Suprapubic skin (tissue), 4 donors: ENCODE measurements at regions not wholly inside any gene's neighbourhood (a gene's known extent, or its start where the extent isn't known, plus 50 kb on each side); places are given as distances from the start of the nearest gene placed in this dataset.

ENCODE experiments used
- DNase-seq, 2 donors: peaks; one replicate each; pipeline ENCODE4 v3.0.0-alpha.2; 2019; ENCODE audit warnings: low spot score in 2 of 2
- H3K27ac ChIP-seq: fragments of 200-600 bp; sonication (generic); one replicate; pipeline ENCODE4 v1.5.1; 2019
- H3K27me3 ChIP-seq: fragments of 200-600 bp; sonication (generic); one replicate; pipeline ENCODE4 v1.5.1; 2019
- H3K36me3 ChIP-seq: fragments of 200-600 bp; sonication (generic); one replicate; pipeline ENCODE4 v1.5.1; 2019
- H3K4me1 ChIP-seq: fragments of 200-600 bp; sonication (generic); one replicate; pipeline ENCODE4 v1.5.1; 2019
- H3K4me3 ChIP-seq: fragments of 200-600 bp; sonication (generic); one replicate; pipeline ENCODE4 v1.5.1; 2019; ENCODE audit warnings: mild to moderate bottlenecking
- H3K9me3 ChIP-seq: fragments of 200-600 bp; sonication (generic); one replicate; pipeline ENCODE4 v1.5.1; 2019
- CTCF ChIP-seq, 2 donors: fragments of 200-600 bp in 1 of 2; fragments of 450-650 bp in 1 of 2; sonication (generic) in 1 of 2; IDR thresholded peaks; one replicate each; pipeline ENCODE4 v1.5.1; 2016 to 2019; ENCODE audit warnings: antibody characterized with exemption in 2 of 2, mild to moderate bottlenecking in 1 of 2, moderate library complexity in 1 of 2
- EP300 ChIP-seq: sonication (generic); formaldehyde crosslinking; IDR thresholded peaks from one replicate; pipeline ENCODE4 v1.6.1; 2017; ENCODE audit warnings: antibody characterized with exemption
- POLR2A ChIP-seq, 2 donors: fragments of 450-650 bp; IDR thresholded peaks; one replicate each; pipeline ENCODE4 v1.6.1; 2017; ENCODE audit warnings: antibody characterized with exemption in 2 of 2, mild to moderate bottlenecking in 2 of 2, moderate library complexity in 2 of 2
- POLR2AphosphoS5 ChIP-seq, 3 donors: sonication (generic); formaldehyde crosslinking; IDR thresholded peaks; one replicate each; pipeline ENCODE4 v1.6.1; 2017; ENCODE audit warnings: antibody characterized with exemption in 3 of 3
- WGBS: methylation state at CpG from one replicate; pipeline ENCODE4 v1.1.5; 2018; 5-methylcytosine and 5-hydroxymethylcytosine counted together

DNA sequence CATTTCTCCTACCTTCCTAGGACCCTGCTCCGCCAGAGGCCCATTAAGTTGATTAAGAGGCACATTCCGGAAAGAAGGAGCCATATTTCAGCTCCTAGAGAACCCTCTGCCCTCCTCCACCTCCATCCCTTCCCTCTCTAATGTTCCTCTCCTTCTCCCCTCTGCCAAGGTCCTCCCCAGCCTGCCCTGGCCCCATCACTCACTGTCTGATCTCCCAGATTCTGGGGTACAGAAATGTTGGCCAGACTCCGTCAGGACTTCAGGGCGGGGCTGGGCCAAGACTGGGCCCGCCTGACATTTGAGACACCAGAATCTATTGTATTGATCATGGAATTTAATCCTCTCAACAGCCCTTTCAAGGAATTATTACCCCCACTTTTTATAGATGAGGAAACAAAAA lies 136.1 kb downstream of the TMEM132E start:
- WGBS = 80% methylated on average over 5 of the region's 5 CpGs
- no peaks in the 10 kb centered on the region for H3K9me3 ChIP-seq
- H3K4me1 ChIP-seq = no peaks in the 10 kb centered on the region
- no peak overlapping the region for H3K4me3 ChIP-seq
- no peak for DNase-seq
- H3K27me3 ChIP-seq = peaks cover 16% of the 10 kb centered on the region
- no peak overlapping the region for H3K27ac ChIP-seq
- no peaks in the 10 kb centered on the region for H3K36me3 ChIP-seq
- no peak for TF ChIP-seq EP300
- no peak for TF ChIP-seq POLR2AphosphoS5 (IDR thresholded peaks at IDR 0.05)
- no peak for TF ChIP-seq POLR2A (IDR thresholded peaks at IDR 0.05)
- no peak for TF ChIP-seq CTCF (IDR thresholded peaks at IDR 0.05)

DNA sequence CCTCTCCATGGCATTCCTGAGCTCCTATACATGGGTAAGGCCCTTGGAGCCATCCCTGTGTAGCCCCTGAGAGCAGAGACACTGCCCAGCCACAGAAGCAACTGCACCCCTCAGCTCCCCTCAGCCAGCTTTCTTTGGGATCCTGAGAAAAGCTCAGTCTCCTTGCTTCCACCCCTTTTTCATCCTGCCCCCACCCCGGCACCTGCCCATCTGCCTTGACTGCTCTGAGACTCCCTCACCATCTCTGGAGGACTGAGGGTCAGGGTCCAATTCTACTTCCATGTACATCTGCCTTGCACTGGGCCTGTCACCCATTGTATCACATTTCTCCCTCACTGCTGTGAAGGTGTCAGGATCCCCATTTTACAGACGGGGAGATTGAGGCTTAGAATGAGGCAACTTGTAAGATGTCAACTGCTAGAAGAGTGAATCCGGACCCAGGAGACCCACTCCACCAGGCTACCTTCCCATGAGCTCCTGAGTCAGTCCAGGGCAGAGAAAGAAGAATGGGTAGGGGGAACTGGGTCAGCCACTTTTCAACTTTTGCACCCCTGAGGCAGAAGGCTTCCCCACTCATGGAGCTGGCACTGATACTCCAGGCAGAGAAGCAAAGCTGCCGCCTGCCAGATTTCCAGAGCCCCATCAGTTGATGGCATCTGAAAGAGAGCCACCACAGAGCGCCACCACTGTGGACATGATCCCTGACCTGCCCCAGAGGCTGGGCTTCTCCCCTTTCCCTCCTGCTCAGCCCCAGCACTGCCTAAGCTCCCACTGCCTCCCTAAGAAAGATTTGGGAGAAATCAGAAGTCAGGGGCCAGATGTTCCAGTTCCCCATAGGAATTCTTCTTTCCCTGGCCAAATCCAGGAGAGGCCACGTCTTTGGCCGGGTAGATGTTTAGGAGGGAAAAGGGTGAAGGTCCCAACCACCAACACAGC lies 135.4 kb downstream of the TMEM132E start:
- WGBS = 86% methylated on average over 6 of the region's 7 CpGs
- Histone ChIP-seq H3K4me1 (no peaks in the 10 kb centered on the region), H3K27ac (no peak overlapping the region), H3K9me3 (no peaks in the 10 kb centered on the region), H3K36me3 (no peaks in the 10 kb centered on the region), H3K27me3 (peaks cover 15% of the 10 kb centered on the region), H3K4me3 (no peak overlapping the region)
- no peak for TF ChIP-seq POLR2A (IDR thresholded peaks at IDR 0.05)
- no peak for TF ChIP-seq POLR2AphosphoS5 (IDR thresholded peaks at IDR 0.05)
- TF ChIP-seq CTCF (IDR thresholded peaks at IDR 0.05) = no peak
- TF ChIP-seq EP300 = no peak
- no peak for DNase-seq

DNA sequence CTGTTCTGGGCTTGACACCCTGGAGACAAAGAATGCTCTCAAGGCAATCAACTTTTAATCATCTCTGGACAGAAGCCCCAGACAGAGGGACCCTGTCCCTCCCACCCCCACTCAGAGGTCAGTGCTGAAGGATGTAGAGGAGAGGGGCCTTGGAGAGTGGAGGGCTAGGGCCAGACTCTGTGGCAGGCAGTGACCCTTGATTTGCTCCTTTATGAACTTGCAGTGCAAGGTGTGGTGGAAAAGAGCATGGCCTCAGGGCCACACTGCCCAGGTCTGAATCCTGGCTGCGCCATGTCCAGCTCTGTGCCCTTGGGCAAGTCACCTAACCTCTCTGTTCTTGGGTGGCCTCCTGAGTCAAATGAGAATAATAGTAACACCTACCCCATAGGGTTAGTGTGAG lies 134.3 kb downstream of the TMEM132E start:
- no peak for TF ChIP-seq POLR2A (IDR thresholded peaks at IDR 0.05)
- no peak for TF ChIP-seq EP300
- TF ChIP-seq CTCF (IDR thresholded peaks at IDR 0.05) = no peak
- 75% methylated on average over 1 of the region's 1 CpG for WGBS
- Histone ChIP-seq H3K27me3 (peaks cover 19% of the 10 kb centered on the region), H3K36me3 (no peaks in the 10 kb centered on the region), H3K4me3 (no peak overlapping the region), H3K4me1 (no peaks in the 10 kb centered on the region), H3K9me3 (no peaks in the 10 kb centered on the region), H3K27ac (no peak overlapping the region)
- no peak for DNase-seq

DNA sequence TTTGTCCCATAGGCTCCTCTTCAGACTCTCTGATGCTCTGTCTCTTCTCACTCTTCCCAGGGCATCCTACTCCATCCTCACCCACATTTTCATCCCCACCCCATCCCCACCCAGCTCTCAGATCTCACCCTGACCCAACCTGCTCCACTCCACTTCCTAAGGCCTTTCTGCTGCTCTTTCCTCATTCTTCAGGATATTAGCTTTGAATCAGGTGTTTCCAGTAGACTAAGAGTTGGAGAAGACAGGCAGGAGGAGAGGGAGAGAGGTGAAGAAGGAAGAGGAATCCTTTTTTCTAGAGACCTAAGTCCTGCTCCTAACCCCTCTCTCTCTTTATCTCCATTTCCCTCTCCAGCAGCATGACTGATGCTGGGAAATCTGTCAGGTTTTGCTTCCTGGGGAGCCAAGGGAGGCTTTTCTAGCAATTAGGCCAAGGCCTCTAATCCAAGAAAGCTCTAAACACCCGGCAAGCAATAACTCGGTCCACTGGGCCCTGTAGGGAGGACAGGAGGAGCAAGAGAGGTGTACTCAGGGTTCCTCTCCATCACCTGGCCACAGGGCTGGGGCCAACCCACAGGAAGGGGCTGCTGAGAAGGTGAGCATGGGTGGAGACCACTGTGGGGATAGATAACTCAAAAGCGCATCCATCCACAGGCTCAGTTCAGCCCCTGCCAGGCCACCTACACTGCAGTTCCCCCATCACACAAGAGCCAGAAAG lies 133.3 kb downstream of the TMEM132E start:
- Histone ChIP-seq H3K4me1 (no peaks in the 10 kb centered on the region), H3K27me3 (peaks cover 19% of the 10 kb centered on the region), H3K27ac (no peak overlapping the region), H3K4me3 (no peak overlapping the region), H3K9me3 (no peaks in the 10 kb centered on the region), H3K36me3 (no peaks in the 10 kb centered on the region)
- no peak for DNase-seq
- whole genome bisulfite sequencing = 75% methylated on average over 3 of the region's 3 CpGs
- TF ChIP-seq POLR2AphosphoS5 (IDR thresholded peaks at IDR 0.05) (no peak), CTCF (IDR thresholded peaks at IDR 0.05) (no peak), POLR2A (IDR thresholded peaks at IDR 0.05) (no peak), EP300 (no peak)

- H3K27me3 ChIP-seq = peaks cover 19% of the 10 kb centered on the region
- TF ChIP-seq POLR2A (IDR thresholded peaks at IDR 0.05) (no peak), POLR2AphosphoS5 (IDR thresholded peaks at IDR 0.05) (no peak), CTCF (IDR thresholded peaks at IDR 0.05) (no peak), EP300 (no peak)
- H3K36me3 ChIP-seq = no peaks in the 10 kb centered on the region
- H3K27ac ChIP-seq = no peak overlapping the region
- 66% methylated on average over 5 of the region's 5 CpGs for WGBS
- DNase-seq = no peak
- H3K4me1 ChIP-seq = no peaks in the 10 kb centered on the region
- no peak overlapping the region for H3K4me3 ChIP-seq
- no peaks in the 10 kb centered on the region for H3K9me3 ChIP-seq
Observed at GRCh38 chr17:34711646-34712045, 132.3 kb downstream of the TMEM132E start.
